ENCODE measurements at regions not wholly inside any gene's neighbourhood (a gene's known extent, or its start where the extent isn't known, plus 50 kb on each side); places are given as distances from the start of the nearest gene placed in this dataset.

DNA sequence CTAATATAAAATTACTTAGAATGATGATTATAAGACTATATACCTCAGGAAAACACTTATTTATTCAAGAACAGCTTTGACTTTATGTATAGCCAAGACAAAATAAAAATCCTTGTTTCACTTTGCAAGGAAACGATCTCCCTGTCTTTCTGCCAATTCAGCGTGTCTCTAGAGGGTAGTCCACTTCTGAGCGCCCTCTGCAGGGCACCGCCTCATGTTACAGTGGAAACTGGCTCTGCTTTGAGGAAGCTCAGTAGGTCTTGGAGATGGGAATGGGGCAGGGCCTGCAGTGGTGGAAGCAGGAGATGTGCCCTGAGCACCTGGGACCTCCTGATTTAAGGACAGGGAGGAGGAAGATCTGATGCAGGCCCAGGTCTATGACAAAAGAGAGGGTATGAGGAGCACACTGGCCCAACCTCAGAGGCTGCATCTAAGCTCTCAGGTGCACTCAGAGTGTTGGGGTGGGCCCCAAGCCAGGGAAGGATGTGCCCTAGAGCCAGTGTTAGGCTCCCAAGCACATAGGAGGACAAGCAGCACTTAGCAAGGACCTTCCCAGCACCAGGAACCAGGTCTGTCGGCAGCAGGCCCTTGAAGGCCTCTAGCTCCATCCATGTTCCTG is 481.0 kb downstream of the TNS3 start:
- DNase-seq (ENCODE audit: low spot score): no peak
- intact Hi-C loops (cut with DNase I): loop anchor here in 1 of 2 donors (10.0 kb wide), 1 partner anchor 74 kb away; no protein-coding TSS in a partner anchor

DNA sequence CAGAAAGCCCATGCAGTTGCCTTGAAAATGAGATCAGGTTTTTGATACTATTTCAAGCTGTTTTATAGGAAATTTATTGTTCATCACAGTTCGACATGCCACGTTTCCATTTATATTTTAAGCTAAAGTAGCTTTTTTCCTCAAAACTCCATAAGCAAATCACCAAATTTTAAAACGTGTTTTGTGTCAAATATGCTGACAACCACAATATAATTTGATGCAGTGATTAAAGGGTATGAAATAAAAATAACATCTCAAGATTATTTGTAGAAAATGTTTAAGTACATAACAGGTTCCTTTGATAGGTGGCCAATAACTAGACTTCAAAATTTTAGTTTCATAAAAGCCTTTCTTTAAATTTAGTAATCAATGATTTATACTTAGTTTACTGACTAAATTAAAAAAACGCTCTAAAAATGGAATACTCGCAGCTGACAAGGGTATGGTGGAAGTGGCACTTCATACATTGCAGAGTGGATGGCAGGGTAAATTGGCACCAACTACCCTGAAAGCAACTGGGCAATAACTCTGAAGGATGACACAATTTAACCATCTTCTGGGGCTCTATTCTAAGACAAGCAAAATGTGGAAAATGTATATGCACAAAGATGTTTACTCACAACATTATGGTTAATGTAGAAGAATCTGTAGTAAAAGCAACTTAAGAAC is 481.6 kb downstream of the TNS3 start:
- intact Hi-C loops (cut with DNase I): loop anchor here in 1 of 2 donors (10.0 kb wide), 1 partner anchor 75 kb away; no protein-coding TSS in a partner anchor
- no peak for DNase-seq (ENCODE audit: low spot score)

DNA sequence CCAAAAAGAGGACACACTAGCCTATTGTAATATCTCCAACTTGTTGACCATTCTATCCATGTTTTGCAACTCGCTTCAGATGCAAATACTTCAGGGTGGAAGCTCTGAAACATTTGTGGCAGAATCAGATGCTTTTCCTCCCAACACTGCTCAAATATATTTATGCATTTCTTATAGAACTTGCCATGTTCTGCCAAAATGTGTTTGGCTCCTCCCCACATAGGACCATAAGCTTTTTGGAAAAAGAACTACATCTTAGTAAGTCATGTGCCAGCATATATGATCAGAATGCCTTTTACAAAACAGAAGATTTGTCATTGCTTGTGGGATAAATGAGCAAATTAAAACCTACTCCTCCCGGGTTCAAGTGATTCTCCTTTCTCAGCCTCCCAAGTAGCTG is 484.5 kb downstream of the TNS3 start:
- intact Hi-C loops (cut with DNase I): loop anchor here in 1 of 2 donors (10.0 kb wide), 1 partner anchor 77 kb away; no protein-coding TSS in a partner anchor
- no peak for DNase-seq (ENCODE audit: low spot score)

DNA sequence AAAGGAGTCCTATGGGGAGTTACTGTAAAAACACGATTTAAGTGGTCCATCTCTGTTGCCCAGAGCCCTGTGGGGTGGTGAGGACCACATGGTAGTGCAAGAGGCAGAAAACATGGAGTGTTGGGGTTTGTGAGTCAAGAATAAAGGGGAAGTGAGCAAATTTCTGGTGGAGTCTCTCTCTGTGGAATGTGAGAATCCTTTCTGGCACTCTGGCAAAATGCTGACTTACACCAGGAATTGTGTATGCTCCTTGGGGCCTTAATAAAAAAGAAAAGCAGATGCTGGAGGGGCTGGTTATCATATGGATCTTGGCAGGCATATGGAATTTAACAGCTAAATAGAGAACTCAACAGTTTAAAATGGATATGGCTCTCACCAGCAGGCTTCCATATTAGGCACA is 486.0 kb downstream of the TNS3 start:
- intact Hi-C loops (cut with DNase I): loop anchor here in 1 of 2 donors (10.0 kb wide), 1 partner anchor 79 kb away; no protein-coding TSS in a partner anchor
- no peak for DNase-seq (ENCODE audit: low spot score)

DNA sequence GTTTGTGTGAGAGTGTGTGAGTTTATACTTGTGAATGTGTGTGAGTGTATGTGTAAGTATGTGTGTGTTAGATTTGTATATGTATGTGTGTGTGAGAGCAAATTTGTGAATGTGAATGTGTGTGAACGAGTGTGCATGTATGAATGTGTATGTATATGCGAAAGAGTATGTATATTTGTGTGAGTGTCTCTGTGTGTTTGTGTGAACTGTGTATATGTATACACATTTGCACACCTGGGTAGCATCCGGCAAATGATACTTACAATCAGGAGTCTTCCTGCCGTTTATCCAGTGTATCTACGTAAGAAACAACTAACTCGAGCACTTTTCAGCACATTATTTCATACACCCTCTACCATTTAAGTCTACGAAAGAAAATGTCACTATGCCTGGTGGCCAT is 487.4 kb downstream of the TNS3 start:
- no peak for DNase-seq (ENCODE audit: low spot score)
- intact Hi-C loops (cut with DNase I): loop anchor here in 1 of 2 donors (10.0 kb wide), 1 partner anchor 80 kb away; no protein-coding TSS in a partner anchor

DNA sequence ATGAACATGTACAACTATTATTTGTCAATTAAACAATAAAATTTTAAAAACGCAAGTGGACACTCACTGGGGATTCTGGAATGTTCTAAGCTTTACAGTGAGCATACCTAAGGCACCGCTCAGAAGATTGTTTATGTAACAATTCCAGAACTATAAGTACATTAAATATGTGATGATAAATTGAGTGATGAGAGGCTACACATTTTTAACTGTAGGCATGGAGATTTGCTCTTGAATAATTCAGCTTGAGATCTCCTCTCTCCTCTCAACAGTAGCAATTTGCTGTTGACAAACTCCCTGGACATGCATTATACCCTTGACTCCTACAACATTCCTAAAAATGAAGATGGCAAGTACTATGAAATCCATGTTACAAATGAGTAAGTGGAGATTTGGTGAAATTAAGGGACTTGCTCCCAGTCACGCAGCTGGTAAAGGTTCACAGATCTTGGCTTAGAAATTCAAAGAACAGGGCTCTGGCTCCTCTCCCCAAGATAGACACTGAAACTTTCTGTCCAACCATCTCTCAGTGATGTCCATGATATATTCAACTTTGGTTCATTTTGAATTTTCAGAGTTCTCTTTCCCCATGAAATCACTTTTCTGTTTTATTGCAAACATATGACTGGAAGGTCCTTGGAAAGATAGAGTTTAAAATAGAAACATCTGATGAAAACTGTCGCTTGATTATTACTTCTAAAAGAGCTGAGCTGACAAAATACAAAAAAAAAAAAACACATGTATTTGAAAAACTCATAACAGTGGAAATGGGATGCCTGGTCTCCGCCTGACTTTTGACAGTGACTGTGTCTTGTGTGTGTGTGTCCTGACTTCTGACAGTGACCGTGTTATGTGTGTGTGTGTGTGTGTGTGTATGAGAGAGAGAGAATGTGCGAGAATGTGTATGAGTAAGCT is 488.3 kb downstream of the TNS3 start:
- intact Hi-C loops (cut with DNase I): loop anchor here in 1 of 2 donors (10.0 kb wide), 1 partner anchor 81 kb away; no protein-coding TSS in a partner anchor
- no peak for DNase-seq (ENCODE audit: low spot score)

DNA sequence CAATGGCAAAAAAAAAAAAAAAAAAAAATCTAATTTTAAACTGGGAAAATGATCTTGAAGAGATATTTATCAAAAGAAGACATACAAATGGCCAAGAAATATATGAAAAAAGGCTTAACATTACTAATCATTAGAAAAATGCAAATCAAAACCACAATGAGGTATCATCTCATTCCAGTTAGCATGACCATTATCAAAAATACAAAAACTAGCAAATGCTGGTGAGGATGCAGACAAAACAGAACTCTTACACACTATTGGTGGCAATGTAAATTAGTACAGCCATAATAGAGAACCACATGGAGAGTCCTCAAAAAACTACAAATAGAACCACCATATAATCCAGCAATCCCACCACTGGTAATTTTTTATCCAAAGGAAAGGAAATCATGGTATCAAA is 489.6 kb downstream of the TNS3 start:
- no peak for DNase-seq (ENCODE audit: low spot score)
- intact Hi-C loops (cut with DNase I): loop anchor here in 1 of 2 donors (10.0 kb wide), 1 partner anchor 82 kb away; no protein-coding TSS in a partner anchor

DNA sequence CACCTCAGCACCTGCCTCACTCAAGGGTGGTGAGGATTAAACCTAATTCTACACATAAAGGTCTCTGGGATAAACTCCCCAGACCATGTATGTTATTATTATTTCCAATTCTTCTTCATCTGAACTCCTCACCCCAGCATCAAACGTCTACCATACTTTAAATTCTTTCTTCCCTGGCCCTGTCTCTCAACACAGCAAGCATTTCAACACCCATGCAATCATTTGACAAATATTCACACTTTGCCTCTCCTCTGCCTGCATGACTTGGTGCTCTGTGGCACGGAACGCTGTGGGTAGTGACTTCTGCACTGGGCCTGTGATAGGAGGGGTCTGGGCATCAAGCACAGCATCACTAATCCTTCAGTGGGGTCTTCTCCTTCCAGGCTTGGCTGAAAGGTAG is 490.8 kb downstream of the TNS3 start:
- intact Hi-C loops (cut with DNase I): loop anchor here in 1 of 2 donors (10.0 kb wide), 1 partner anchor 84 kb away; no protein-coding TSS in a partner anchor
- DNase-seq (ENCODE audit: low spot score): no peak

DNA sequence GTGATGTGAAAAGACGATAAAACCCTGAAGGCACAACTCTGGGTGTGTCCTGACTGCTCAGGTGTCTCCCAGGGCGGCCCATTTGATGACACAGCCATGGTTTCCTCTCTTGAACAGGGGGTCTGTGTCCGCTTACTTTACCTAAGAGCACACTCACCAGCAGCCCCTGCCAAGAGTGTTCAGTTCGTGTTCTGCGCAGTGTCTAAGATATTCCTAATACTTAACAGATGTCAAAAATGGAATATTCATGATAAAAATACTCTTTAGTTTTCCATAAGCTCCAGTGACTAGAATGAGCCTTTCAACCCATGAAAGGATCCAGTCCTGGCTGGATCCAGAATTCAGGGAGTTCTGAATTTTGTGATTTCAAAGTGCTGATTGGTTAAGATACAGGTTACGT is 492.4 kb downstream of the TNS3 start:
- no peak for DNase-seq (ENCODE audit: low spot score)
- intact Hi-C loops (cut with DNase I): loop anchor here (5.0 to 10.0 kb wide), 4 partner anchors 315 to 1167 kb away; partner anchors contain the start of gene IGFBP3 (in 2 of the 2)

DNA sequence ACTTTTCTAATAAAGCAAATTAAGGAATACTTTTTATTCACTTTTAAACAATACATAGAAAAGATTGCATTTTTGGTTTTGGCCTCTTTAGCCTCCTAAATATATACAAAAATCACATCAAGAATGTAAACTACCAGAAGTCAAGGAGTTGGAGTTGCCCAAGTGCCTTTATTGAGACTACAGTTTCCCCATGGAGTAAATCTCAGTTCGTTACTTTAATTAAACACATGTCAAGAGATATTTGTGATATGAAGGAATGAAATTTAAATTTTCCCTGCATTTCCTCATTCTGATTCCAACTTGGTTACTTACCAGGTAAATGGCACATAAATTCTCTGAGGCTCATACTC is 492.9 kb downstream of the TNS3 start:
- intact Hi-C loops (cut with DNase I): loop anchor here (5.0 to 10.0 kb wide), 4 partner anchors 314 to 1167 kb away; partner anchors contain the start of gene IGFBP3 (in 2 of the 2)
- DNase-seq (ENCODE audit: low spot score): no peak

DNA sequence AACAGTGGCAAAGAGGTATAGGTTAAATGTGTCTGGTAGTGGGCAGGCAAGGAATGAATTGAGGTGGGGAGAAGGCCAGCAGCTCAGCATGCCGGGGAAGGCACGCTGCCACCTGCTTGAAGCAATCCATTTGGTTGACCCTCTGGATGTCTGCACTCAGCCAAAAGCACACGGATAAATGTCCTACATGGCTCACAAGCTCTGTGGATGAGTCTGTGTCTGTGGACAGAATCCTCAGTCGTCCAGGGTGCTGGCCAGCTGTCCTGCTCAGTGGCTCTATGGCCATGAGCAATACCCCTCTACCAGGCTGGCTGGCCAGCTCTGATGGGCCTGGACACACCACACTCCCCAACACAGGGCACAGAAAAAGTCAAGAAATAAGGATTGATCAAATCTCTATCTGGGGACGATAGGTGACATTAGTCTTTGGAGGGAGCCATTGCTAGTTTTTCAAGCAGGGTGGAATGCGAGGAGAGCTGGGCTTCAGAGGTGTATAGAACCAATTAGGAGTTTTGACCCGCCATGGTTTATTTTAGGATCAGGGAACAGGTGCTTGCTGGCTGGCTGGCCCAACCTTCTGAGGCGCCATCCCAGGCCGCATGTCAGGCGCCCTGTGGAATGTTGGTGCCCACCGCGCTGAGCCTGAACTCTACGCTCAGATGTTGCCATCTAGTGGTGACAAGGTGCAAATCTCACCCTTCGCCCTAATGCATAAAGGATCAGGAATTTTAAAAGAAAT is 493.4 kb downstream of the TNS3 start:
- DNase-seq (ENCODE audit: low spot score): no peak
- intact Hi-C loops (cut with DNase I): loop anchor here (5.0 to 10.0 kb wide), 4 partner anchors 314 to 1166 kb away; partner anchors contain the start of gene IGFBP3 (in 2 of the 2)

DNA sequence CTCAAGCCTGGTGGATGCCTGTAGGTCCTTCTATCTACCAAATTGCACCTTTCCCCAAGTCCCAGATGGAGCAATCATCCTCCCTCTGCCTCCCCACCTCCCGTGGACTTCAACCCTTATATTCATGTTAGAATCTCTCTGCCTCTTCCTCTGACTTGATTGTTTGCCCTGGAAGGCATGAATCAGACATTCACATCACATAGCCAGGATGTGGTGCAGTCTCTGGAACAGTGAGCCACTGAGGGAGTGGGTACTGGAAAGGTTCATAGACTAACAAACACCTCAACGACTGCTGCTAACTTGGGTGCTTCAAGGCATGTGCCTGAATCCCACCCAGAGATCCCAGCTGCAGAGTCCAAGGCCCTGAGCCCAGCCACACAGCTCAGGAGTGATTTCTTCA is 494.0 kb downstream of the TNS3 start:
- intact Hi-C loops (cut with DNase I): loop anchor here (5.0 to 10.0 kb wide), 4 partner anchors 313 to 1166 kb away; partner anchors contain the start of gene IGFBP3 (in 2 of the 2)
- no peak for DNase-seq (ENCODE audit: low spot score)

DNA sequence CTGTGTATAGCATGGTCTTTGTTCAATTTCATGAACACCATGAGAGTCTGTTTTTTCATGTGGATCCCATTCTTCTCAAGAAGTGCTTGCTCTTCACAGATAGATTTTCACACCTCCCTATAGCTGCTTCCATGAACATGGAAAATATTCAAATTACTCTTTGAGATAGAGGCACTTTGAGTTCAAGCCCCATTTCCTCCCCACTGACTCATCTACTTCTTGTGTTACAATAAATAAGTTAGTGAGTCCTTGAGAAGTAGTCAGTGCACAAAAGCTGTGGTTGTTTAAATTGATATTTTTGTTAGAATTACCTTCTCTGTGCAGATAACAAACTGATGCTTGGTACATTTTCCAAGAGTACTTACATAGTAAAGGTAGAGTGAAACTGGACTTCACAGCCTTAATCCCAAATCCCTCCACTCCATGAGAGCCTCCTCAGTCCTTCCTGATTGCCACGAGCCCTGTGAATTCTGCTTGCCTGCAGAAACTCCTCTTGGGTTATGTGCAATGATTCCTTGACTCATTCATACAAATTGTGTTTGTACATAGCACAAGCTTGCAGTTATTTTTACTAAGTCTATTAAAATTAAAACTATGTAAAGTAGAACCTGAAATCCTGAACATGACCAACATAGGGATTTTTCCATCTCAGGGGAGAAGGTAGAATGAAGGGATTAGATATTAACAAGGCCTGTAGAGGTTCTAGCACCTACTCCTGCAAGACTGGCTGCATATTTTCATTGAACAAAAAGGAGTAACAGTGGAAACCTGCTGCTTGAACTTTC is 496.2 kb downstream of the TNS3 start:
- intact Hi-C loops (cut with DNase I): loop anchor here (5.0 to 10.0 kb wide), 4 partner anchors 311 to 1163 kb away; partner anchors contain the start of gene IGFBP3 (in 2 of the 2)
- DNase-seq (ENCODE audit: low spot score): no peak

DNA sequence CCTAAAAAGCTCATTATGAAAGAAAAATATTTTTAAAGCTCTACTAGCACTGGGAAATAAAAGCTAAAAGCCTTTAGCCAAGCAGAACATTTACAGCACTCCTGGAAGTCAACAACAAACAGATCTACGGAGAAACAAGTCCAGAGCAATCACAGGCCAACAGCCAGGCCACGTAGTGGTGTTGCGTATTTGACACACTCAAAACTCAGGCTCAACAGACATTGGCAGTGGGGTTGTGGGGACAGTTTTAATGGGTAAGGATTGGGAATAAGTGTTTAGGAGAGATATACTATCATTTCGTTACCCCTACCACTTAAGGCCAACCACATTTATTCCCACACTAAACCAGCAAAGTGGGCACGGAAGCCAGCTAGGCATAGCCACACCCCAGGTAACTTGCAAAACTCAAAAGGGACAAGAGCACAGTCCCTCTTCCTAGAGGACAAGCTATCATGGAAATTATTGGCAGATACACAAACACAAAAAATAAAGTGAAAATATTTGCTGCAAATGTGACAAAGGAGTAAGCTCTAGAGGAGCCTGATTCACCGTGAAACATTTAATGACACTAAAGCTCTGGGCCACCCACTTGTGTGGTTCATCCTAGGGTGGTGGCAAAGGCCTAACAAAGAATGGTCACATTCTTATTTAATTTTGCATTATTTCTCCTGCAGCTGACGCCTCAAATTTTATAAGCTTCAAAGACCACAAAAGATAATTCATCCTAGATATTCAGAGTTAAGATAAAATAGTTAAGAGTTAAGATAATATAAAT is 498.2 kb downstream of the TNS3 start:
- intact Hi-C loops (cut with DNase I): loop anchor here (10.0 kb wide), 2 partner anchors 309 to 1159 kb away; partner anchors contain the start of gene IGFBP3 (in 1 of the 2)
- DNase-seq (ENCODE audit: low spot score): no peak

DNA sequence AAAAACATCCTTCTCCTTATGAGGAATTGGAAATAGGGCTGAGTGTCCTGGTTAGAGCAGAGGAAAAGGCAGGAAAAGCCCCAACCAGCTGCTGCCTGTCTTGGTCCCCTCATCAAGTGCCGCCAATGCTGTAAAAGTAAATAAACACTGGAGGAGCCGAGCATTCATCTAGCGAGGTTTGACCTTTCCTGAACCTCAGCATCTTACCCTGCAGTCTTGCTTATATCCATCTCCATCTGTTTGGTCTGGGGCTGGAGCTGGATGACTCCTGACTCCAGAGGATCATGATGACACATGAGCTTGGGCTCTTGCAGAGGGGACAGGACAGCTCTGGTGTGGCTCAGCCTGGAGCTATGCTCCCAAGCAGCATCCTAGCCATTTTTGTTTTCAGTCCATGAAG is 501.1 kb downstream of the TNS3 start:
- intact Hi-C loops (cut with DNase I): loop anchor here (10.0 kb wide), 2 partner anchors 306 to 1156 kb away; partner anchors contain the start of gene IGFBP3 (in 1 of the 2)
- no peak for DNase-seq (ENCODE audit: low spot score)

DNA sequence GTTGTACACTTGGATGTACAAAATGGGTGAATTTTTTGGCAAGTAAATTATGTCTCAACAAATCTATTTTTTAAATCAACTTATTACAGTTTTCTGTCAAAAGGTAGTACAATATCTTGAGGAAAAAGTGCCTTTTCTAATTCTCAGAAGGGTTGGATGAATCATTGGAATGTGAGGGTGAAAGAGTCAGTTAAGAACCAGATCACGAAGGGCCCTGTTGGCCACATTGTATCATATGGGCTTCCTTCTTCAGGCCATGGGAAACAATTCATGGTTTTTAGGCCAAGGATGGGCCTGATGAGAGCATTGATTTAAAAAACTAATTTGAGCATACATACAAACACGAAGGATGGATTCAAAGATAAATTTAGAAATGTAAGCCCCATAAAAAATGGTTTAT is 503.7 kb downstream of the TNS3 start:
- intact Hi-C loops (cut with DNase I): no loop called here
- no peak for DNase-seq (ENCODE audit: low spot score)

DNA sequence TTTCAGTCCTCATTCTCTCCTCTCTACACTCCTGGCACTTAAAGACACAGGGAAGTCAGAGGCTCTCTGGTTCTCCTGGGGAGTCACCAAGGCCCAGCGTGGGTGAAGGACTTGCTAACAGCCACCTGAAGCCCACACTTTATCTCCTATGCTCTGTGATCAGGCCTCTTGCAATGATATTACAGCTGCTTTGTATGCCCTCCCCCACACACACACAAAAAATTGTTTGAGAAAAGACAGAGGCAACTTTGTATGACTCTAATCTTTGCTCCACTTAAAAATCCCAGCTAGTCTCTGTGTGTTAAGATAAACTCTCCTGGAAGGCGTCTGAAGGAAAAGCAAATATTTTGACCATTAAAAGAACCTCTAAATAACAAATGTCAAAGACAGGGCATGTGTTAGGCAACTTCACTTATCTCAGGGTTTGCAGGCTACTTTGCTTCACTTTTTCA is 507.2 kb downstream of the TNS3 start:
- intact Hi-C loops (cut with DNase I): no loop called here
- no peak for DNase-seq (ENCODE audit: low spot score)
